Right kidney (tissue), 1 donor: ENCODE measurements at regions not wholly inside any gene's neighbourhood (a gene's known extent, or its start where the extent isn't known, plus 50 kb on each side); places are given as distances from the start of the nearest gene placed in this dataset.
"Not testable (repeated sequence)": the region's sequence is repeated elsewhere in the genome, so short reads cannot be mapped to it uniquely, and the experiment has no call there.

Source experiments
- DNase-seq: peaks from one replicate; pipeline ENCODE4 v3.0.0-alpha.2; 2016

DNA sequence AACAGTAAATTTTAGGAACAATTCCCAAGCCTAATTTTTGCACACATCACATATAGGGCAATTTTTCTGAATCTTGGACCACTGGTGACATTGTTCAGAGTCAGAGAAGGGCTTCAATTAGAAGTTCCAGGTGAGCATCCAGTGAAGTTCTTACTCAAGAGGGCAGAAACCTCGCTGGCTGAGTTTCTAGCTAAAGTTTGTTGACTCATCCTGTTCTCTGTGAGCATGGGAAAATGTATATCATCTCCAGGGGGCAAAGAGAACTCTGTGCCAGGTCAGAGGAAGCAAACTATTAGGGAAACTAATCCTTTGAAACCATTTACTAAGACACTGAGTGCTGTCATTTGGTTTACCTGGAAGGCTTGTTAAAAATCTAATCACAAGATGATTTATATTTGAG is 695.6 kb upstream of the IGFBP3 start:
- no peak for DNase-seq

DNA sequence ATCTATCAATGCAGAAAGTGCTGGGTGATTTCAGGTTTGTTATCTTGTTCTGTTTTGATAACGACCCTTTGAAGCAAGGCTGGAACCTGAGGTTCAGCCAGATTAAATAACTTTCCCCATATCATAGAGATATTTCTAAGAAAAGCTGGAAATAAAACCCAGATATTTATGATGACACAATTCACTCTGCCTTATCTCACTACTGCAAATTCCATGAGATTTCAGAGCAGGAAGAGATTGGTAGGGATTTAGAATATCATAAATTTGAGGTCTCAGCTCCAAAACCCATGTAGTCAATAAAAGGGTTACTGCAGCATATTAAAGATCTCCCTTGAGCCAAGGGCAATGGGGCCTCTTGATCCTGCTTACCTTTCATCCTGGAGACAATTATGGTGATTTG is 692.5 kb upstream of the IGFBP3 start:
- no peak for DNase-seq

DNA sequence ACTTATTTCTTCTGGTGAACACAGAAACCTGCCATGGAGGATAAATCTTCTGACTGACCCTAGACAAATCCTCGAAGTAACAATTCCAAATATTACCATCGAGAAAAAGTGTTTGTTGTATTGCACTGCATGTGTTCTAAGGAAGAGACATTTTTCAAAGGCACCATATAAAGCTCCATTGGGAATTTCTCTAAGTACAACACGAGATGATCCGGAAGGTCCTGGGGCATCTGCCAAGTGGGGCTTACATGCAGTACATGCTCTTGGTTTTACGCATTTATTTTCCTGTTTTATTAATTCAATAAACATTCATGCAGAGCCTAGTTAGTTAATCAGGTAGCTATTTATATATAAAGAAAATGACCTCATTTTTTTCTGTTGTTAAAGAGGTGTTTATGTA is 692.0 kb upstream of the IGFBP3 start:
- DNase-seq = no peak

DNA sequence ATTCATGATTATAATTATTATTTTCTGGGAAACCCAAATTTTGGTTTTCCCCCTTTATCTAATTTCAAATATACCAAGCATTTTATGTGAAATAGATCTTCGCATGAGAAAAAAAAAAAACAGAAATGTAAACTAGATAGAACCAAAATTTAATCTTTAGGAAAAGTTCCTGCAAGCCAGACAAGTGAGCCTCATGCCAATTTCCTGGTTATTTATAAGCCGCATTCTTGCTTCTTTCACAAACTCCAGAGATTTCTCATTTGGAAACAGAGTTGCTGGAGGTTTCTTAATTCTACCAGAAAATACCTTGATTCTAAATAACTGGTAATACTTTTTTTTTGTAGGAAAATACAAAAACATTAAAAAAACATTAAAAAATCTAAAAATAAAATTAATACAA is 690.4 kb upstream of the IGFBP3 start:
- DNase-seq = no peak

DNA sequence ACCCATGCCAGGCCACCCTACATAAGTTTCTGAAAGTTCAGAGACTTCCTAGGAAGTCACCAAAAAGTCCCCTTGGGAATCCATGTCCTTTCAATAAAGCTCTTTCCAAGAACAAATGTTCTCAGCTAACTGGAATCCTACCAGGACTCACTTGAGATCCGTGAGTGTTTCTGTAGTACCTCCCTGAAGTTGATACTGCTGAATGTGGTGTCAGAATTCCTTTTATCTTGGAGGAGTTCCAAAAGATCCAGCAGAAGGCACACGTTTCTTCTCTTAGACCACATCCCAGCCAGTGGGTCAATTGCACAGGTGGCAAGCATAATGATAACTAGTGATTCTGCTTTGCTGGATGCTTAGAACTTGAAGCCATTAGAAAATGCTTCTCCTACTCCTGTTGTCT is 689.7 kb upstream of the IGFBP3 start:
- DNase-seq = no peak

DNA sequence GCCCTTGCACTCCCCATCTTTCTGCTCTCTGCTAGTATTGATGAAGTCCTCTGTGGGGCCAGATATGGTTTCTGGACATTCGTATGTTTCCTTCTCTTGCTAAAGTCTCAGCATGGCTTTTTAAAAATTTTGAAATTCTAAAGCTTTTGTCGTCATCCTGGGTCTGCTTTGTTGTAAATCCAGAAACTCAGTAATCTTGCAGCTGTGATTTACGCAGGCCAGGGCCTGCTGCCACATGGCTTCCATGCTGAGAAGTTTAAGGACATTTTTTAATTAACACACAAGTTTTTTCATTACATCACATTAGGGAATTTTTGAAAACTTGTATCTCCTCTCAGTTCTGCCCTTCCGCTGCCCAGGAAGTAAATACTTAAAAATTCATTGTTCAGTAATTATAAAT is 686.1 kb upstream of the IGFBP3 start:
- DNase-seq = no peak

DNA sequence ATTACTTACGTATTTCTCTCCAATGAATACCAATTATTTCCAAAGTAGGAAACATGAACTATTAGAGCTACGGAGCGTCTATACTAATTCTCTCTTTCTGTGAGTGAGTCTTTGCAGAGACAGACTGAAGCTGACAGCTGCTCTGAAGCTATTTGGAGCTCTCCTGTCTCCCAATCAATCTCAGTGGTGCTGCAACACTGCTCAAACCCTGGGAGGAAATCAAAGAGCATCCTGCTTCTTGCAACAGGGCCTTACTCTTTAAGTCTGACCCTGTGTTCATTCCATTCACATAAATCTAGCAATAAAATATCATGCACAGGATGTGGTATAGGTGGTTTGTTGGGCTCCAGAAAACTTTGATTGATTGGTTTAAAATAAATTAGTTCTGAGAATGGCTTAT is 685.7 kb upstream of the IGFBP3 start:
- DNase-seq = no peak

DNA sequence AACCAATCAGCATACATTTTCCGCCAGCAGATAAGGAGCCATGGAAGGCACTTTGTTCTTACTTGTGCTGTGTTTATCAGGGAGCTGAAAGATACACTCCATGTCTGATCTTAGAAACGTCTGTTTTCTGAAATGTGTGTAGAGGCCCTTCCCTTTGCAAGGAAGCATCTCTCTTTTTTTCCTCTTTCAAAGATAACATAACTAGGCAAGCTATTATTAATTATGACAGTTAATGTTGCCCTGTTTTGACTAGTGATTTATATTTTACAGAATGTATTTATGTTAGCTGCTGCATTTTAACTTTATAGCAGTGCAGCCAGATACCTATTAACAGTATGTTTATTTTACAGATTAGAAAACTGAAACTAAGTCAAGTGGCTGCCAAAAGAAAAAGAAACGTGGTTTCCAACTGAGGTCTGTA is 683.2 kb upstream of the IGFBP3 start:
- DNase-seq = no peak

DNA sequence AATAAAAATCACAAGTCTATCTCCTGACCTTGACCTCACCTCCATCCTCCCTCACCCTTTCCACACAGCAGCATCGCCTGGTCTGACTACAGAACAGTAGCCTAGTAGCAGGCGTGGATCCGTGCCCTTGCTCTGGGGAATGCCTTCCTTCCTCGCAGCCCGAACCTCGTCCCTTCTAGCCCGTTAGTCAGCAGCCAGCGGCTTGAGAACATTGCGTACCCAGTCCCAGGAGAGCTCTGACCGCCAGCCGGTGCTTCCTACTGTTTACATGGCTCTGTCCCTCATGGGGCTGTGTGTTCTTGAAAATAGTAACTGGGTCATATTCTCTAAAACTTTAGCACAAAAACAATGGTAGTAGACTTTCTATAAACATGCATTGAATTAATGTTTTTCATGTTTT is 682.7 kb upstream of the IGFBP3 start:
- DNase-seq = no peak

DNA sequence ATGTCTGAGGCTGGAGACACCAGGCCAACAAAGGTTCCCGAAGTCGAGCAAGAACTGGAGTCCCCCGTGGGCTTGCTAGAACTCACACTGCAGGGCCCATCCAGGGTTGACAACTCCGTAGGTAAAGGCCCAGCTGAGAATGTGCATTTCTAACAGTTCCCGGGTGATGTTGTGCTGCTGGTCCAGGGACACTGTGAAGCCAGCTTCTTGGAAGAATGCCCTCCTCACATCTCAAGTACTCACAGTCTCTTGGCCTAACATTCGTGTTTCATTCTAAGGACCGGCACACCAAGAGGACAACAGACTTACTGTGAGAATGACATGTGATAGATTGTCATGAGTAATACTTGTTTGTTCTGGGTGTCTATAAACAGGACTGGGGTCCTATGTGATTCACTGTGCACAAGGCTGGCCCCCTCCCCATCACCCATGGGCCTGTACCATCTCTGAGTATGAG is 682.3 kb upstream of the IGFBP3 start:
- DNase-seq = no peak

DNA sequence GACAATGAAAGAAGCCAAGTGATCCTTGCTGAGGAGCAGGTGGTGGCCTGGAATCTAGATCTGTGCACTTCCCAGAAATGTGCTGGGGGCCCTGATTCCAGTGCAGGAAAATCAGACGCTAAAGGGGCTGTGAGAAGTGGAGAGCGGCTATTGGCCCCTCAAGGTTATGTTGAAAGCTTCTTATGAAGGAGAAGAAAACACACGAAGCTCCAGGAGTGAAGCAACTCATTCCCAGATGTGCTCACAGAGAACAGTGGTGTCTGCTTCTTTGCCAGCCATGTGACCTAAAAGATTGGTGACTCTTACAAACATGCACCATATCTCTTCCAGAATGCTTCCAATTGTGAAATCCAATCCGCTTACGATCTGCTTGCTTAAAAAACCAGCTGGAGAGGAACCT is 679.3 kb upstream of the IGFBP3 start:
- no peak for DNase-seq

DNA sequence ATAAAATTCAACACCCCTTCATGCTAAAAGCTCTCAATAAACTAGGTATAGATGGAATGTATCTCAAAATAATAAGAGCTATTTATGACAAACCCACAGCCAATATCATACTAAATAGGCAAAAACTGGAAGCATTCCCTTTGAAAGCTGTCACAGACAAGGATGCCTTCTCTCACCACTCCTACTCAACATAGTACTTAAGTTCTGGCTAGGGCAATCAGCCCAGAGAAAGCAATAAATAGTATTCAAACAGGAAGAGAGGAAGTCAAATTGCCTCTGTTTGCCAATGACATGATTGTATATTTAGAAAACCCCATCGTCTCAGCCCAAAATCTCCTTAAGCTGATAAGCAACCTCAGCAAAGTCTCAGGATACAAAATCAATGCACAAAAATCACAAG is 673.8 kb upstream of the IGFBP3 start:
- not testable (repeated sequence) for DNase-seq

DNA sequence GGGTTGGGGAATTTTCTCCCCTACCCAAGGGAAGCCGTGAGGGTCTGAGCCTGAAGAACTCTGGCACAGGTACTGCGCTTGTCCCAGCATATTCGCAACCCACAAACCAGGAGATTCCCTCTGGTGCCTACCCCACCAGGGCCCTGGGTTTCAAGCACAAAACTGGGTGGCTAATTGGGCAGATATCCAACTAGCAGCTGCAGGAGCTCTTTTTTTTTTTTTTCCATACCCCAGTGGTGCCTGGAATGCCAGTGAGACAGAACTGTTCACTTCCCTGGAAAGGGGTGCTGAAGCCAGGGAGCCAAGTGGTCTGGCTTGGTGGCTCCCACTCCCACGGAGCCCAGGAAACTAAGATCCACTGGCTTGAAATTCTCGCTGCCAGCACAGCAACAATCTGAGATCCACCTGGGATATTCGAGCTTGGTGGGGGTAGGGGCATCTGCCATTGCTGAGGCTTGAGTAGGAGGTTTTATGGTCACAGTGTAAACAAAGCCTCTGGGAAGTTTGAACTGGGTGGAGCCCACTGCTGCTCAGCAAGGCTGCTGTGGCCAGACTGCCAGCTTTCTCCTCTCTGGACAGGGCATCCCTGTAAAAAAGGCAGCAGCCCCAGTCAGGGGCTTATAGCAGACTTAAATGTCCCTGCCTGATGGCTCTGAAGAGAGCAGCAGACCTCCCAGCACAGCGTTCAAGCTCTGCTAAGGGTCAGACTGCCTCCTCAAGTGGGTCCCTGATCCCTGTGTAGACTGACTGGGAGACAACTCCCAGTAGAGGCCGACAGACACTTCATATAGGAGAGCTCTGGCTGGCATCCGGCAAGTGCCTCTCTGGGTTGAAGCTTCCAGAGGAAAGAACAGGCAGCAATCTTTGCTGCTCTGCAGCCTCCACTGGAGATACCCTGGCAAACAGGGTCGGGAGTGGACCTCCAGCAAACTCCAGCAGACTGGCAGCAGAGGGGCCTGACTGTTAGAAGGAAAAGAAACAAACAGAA is 670.1 kb upstream of the IGFBP3 start:
- DNase-seq = peak; percentile 41

DNA sequence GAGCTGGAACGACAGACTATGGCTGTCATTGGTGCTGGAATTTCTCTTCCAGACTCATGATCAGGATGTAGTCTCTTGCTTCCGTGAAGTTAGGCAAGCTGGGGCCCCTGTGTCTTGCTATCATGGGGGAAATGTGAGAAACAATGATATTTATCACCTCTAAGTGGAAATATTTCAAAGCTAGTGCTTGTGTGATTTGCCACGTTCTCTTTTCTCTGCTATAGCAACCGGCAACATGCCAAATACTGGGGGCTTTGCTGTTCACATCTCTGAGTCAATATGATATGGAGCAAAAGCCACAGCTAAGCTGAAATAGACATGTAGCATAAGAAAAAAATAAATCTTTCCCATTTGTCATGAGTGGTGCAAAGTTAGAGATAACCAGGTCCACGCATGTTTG is 668.2 kb upstream of the IGFBP3 start:
- DNase-seq = no peak

DNA sequence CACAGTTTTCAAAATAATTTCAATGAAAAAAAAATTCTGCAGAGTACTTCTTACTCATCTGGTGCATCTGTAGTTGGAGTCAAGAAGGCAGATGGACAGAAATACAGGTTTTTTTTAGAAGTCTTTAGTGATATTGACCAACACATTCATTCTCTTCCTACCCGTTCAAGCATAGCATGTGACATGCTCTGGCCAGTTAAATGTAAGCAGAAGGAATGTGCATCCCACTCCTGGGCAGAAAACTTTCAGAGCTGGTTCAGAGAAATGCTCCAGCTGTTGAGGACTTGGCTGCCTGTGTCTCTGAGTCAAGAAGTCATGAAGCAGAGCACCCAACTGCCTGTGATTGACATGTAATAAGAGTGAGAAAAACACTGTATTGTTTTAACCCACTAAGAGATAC is 665.3 kb upstream of the IGFBP3 start:
- DNase-seq = no peak

DNA sequence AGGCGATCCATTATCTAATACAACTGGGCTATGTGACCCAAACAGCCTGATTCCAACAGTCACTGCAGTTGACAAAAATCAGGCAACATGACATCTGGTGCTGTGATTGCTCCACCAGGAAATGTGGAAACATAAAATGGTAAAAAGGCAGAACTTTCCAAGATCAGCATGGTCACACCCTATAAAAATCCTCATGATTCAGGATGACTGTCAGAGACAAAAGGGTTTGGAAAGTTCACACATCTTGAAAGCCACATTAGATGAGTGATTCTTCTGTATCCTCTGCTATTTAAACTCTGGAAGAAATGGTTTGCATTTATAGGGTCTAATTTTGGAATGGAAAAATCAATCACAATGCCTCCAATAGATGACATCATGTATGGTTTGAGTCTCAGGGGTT is 662.6 kb upstream of the IGFBP3 start:
- DNase-seq = no peak

DNA sequence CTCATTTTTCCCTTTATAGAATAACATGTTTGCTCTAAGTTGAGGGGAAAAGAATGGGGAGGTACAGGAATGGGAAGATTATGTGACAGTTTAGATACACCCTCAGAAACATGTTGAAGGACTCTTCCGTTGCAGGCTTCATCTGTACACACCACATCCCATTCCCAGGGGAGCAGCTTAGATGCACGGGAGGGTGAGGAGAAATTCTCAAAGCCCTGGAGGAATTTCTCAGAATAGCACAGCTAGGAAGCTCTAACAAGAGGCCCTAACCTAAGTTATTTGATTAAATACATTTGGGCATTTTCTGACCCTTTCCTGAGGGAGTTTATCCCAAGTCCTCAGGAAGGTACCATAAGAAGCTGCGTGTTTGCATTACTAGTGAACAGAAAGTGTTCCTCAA is 660.2 kb upstream of the IGFBP3 start:
- no peak for DNase-seq

DNA sequence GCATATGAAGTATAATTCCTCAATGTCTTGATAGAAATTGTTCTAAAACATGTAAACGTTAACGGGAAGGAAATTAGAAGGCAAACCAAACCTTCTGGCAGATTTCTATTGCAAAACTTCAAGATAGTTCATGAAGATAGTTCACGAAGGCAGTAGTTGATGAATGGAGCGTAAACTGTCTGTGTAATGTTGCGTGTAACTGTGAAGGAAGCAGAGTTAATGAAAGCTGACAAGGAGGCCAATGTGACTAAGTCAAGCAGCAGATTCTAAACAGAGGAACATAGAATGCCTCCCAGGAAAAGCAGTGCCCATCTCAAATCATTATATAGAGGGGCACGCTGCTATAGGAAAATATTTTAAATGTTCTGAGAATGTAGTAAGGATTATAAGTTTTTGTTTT is 659.7 kb upstream of the IGFBP3 start:
- no peak for DNase-seq

DNA sequence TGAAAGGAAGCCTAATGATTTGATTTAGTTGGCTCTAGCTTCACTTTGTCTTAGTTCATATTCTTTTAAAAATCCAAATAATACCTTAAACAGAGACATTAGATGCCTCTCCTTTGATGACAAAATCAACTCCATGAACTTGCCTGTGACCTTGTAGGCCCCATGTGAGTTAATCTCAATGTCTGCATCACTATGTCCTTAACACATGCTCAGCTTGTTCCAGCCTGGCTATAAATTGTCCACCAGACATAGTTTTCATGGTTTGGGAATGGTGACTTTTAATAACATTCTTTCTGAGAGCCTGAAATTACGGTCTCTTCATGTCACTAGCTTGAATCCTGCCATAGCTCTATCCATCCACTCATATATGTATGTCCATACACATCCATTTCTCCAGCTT is 656.3 kb upstream of the IGFBP3 start:
- no peak for DNase-seq

DNA sequence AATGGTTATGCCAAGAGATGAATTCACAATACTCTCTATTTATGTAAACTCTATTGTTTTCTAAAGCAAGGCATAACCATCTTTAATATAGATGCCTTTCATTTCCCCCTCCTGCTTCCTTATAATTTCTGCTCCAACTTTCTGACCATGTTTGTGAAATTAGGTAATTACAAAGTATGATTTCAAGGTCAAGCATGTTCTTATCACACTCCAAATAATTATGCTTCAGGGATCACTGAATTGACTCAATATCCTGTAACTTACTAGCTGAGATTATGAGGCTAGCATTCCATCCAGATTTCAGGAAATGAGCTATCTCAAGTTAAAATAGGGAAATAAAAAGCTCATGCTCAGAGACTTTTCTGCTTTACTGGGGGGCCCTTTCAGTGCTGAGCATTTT is 655.9 kb upstream of the IGFBP3 start:
- DNase-seq = no peak

DNA sequence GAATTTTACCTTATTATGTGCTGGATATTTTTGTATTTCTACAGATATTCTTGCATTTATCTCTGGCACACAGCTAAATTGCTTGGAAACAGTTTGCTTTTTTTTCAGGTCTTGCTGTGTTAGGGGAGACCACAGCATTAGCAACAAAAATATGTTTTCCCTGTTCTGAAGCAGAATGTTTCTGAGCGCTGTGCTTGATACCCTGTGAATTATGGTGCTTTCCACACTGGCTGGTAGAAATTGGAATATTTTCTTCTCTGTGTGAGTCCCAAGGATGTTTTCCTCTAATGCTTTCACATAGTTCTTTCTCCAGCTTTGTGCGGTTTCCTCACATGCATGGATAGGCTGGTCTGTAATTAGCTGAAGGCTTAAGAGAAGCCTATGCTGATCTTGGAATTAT is 651.6 kb upstream of the IGFBP3 start:
- DNase-seq = no peak

DNA sequence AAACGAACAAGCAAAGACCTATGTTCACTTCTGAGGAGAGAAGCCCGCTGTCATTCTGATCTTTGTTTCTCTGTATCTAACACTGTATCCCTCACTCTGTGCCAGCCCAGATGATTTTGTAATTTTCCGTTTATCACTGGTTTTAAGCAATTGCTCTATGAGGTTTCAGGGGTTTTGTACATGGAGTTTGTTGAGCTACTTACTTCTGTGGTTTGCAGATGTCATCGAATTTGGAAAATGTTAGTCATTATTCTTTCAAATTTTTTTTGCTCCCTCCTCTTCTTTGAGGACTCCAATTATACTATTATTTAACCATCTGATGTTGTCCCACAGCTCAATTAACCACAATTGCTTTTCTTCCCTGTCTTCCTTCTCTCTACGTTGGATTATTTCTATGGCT is 650.9 kb upstream of the IGFBP3 start:
- DNase-seq = no peak

DNA sequence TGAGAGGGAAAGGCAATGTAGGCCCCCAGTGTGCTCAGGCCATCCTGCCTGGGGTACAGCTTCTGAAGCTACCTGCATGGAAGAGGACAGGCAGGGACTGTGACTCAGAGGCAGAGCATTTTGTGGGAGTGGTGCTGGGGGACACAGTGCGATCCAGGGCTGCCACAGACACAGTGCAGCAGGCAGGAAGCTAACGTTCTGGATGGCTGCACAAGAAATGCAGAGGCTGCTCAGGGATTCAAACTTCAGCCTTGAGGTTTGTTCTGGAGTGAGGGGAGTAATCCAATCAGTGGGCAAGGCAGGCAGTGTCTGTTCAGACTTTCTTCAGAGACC is 648.0 kb upstream of the IGFBP3 start:
- peak; percentile 52 for DNase-seq

DNA sequence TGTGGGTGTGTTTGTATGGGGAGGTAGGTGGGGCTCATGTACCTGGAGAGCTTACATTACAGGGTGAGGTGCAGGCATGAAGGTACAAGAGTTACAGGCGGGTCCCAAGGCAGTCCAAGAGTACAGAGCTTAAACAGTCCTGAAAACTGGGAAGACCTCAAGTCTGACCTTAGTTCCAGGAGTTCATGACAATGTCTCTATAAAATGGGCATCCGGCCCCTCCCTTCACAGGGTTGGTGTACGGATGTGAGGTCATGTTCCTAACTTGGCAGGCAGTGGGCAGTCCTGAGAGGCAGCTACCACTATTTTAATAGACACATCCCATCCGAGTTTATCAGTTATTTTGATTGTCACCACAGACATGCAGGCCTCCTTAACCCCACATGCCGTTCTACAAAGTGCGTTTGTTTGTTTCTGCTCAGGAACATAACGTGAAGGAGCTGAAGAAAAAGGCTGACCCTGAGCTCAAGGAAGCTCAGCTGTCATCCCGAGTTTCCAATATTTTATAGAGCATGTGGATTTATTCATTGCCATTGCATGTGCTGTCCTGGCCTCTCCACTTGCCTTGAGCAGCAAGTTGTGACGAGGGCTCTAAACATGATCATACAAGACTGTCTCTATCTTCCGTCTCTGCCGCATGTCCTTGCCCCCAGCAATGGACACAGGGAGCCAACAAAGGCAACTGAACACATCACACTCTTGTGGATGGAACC is 647.5 kb upstream of the IGFBP3 start:
- no peak for DNase-seq
